Muscle of back (tissue), 3 donors: ENCODE measurements at regions not wholly inside any gene's neighbourhood (a gene's known extent, or its start where the extent isn't known, plus 50 kb on each side); places are given as distances from the start of the nearest gene placed in this dataset.
"Not testable (repeated sequence)": the region's sequence is repeated elsewhere in the genome, so short reads cannot be mapped to it uniquely, and the experiment has no call there.

Source experiments
- DNase-seq, 3 donors: peaks; one replicate each; pipeline versions ENCODE4 v3.0.0 to v3.0.0-alpha.2; 2013

DNA sequence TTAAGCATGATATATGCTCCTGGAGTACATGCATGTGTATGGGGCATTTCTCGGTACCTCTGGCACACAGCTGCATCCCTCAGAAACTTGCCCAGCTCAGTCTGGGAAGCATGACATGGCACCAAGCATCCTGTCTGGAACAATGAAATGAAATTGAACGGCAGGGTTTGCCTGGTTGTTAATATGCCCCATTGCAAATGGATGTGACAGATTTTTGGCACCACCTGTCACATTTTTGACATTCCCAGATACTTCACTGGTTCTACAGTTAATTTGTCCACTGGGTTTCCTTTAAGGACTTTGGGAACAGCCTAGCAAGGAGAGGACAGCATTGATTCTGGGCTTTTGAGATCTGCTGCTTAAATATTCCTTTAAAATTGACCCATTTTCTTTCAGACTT is 305.8 kb downstream of the TSN start:
- DNase-seq, result no peak

DNA sequence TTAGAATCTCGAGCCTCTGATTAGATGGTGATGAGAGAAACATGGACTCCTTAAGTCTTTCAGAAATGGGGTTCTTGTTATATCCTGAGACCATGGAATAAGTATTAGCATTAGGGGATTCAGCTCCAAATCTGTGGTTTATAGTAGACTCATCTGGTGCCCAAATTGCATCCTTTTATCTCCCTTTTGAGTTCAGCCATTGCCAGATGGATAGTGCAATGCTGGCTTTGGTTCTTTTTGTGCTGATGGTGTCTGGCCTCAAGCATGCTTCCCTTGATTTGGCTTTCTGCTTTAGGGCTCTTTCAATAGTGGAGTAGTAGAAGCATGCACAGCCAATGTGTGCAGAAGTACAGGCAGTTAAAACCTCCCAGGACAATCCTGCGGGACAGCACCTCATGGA is 306.4 kb downstream of the TSN start:
- no peak for DNase-seq

DNA sequence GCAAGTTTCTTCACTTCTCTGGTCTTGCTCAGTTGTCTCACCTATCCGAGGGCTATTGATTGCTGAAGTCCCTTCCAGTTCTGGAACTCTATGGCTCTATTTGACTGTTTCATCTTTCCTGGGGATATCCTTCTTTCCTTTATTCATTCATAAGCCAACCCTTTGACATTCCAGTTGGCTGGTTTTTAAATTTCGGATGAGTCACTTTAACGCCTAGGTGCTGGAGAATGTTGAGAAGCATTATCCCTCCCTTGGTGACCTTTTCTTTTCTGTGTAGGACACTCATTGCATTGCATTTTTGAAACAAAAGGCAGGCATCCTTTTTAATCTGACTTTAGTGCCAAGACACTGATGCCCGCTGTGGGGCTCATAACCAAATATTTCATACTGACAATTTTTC is 307.1 kb downstream of the TSN start:
- DNase-seq, result no peak

DNA sequence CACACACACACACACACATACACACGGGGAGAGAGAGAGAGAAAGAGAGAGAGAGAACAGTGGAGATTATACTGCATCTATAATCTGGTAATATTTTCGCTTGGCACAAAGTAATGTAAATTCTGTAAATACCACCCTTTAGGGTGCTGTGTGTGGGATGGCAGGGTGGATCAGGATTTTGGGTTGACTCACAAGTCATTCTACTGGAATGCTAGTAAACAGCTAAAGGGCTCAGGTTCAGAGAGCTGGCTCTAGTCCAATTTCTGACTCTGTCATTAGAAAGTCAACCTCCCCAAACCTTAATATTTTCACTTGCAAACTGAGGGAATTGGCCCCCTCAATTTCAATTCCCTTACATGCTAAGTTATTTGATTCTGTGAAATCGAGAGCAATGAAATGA is 308.3 kb downstream of the TSN start:
- no peak for DNase-seq

DNA sequence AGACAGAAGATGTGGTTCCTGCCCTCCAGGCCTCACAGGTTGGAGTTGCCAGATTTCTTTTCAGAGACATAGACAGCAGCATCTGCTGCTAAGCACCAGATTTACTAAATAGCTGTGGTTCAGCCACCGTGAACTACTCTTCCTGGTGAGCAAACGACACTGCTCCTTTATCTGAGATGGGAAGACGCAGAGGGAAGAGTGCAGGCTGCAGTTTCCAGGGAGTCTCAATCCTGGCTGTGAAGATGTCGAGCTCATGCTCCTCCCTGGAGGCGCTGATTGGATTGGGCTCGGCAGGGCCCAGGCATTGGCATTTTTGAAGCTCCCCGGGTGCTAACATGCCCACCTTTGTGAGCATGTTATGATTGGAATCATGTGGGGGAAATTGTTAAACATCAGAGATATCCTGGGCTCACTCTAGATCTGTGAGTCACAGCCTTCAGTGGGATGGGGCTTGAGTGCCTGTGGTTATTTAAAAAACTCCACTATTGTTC is 314.8 kb downstream of the TSN start:
- DNase-seq, result no peak

DNA sequence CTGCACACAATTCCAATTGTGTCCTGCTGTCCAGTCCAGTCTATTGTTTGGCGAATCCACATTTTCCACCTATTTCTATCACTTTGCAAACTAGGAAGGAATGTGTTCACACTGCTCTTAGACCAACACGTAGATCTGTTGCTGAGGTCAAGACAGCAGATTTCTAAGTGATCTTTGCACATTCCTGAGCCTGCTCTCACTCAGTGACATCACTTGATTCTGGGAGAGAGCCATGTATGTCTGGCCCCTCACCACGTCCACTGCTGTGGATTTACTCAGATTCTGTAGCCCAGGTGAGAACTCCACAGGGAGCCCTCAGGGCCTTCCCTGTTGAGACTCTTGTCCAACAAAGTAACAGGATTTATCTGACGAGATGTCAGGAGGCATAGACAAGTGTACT is 317.2 kb downstream of the TSN start:
- peak in 1 of 3 donors; percentile 7 for DNase-seq

DNA sequence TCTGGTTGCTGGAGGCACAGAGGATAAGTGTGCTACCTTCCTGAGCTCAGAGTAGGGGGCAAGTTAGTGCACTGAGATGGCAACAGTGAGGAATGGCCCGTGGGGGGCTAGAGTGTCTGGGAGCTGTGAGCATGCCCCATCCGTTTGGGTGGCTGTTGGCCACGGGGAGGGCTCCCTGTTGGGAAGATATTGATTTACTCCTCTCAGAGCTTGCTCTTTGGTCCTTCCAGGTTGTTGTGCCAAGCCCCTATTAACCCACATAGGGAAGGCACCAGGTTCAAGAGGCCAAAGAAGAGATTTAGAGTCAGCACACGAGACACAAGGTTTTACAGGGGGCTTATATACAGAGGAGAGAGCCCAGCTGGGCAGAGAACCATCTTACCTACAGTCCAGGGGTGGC is 318.8 kb downstream of the TSN start:
- no peak for DNase-seq

DNA sequence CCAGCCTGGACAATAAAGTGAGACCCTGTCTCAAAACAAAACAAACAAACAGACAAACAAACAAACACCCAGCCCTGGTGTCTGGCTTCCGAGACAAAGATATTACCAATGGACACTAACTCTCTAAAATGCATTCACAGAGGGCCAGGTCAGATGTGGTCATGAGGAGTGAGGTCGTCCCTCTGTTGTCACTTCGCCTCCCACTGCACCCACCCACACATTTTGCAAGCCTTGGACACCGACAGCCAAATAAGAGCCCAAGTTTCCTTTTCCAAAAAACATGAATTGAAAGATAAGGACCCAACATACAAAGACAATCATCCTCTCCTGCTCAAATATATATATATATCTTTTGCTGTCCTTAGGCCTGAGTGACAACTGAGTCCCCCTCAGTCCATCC is 319.9 kb downstream of the TSN start:
- no peak for DNase-seq

DNA sequence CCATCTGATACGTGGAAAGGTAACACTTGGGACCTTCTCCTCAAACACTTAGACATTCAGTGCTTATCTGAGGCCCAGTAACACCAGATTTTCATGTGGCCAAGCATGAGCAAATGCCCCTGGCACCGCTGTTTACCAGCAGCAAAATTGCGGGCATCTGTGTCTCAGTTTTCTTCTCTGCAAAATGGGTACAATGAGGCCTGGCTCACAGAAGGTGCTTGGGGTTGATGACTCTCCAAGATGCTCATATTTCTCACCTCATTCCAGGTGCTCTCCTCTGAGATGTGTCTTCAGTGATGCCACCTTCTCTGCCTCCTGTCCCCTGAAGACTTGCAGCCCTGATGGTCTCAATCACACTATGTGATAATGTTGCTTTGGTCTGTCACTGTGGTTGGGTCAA is 321.7 kb downstream of the TSN start:
- no peak for DNase-seq

DNA sequence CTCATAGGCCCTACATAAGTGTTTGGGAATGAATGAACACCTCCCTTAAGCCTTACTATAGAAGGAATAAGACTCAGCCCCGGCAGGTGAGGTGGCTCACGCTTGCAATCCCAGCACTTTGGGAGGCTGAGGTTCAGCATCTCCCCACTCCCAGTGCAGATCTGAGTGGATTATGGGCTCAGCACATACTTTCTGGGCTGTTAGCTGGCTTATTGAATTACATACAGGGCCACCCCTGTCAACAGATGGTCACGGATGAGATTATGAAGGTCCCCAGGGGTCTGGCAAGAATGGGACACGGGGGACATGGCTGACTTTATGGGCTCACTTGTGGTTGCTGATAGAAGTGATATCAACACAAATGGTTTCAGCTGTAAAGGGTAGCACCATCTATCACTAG is 322.3 kb downstream of the TSN start:
- no peak for DNase-seq

DNA sequence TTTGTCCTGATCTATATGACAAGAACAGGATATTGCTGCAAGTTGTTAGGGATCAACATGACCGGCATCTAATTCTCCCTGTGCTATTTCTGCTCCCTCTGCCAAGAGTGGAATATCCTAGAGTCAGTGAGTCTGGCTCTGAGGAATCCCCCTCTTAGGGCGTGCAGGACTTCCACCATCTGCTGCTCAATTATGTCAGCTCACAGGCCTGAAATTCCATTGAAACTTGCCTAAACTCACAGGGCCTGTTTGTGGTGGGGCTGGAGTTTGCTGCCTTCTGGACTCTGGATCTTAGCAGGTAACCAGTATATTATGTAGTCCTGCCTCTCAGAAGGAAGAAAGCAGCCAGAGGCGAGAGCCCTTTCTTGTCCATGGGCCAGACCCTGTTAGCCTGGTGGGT is 323.0 kb downstream of the TSN start:
- DNase-seq, result peak in 2 of 3 donors; percentile 24 to 47

DNA sequence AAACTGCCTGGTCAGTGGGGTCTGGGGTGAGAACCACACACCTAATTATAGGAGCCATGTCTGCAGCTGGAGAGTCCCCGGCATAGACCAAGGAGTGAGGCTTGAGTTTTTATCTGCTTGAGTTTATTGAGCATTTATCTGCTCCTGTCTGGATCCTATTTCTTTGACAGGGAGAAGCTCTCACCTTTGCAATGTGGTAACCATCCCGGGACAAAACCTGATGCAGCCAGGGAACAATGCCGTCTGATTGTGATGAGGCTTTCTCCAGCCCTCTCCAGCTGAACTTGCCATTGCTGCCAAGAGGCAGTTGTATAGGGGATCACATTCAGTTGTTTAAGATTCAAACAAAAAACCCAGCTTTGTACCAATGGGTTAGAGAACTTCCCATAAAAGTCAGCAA is 324.4 kb downstream of the TSN start:
- no peak for DNase-seq

DNA sequence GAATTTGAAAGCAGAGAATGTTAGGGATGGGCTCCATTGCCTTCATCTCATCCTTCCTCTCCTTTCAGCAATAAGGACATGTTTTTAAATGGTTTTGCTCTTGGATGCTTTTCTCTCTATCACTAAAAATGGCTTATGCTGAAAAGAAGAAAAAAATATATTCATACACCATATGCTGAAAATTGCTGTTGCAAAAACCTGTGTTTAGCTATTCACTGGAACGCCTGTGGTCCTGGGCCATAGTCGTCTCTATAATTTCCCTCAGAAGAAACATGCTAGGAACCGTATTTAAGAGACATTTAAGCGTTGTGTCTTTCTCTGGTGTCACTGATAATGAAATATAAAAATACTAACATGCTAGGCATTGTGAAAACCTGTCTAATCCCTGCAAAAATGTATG is 324.9 kb downstream of the TSN start:
- no peak for DNase-seq

DNA sequence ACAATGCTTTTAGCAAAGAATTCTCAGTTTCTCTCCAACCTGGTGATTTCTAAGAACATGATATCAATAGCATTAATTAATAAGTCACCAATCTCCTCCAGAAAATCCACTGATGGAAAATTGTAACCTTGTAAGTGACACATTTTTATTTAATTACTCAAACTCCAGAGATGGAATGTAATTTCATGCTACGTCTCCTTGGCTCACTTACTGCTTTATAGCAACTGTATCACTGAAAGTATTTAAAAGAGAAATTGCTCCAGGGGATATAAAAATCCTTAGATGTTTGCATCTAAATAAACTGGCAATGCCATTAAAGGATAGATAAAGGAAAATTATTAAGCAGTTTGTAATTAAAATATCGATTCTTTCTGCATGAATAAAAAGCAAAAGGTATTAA is 325.4 kb downstream of the TSN start:
- no peak for DNase-seq

DNA sequence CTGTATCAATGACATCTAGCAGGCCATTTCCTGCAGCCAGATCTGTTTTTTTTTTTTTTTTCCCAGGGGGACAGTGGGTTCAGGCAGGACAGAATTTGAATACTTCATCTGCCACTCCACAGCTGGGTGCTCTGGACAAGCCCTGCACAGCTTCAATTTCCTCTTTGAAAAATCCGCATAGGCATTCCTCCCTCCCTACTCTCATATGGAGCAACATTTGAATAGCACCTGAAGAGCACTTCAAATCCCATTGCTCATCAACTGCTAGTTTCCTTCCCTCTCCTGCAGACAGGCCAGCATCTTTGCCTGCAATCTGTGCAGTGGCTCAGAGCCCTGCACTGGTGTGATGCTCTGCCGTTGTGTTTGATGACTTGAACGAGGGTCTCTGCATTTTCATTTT is 326.3 kb downstream of the TSN start:
- no peak for DNase-seq

DNA sequence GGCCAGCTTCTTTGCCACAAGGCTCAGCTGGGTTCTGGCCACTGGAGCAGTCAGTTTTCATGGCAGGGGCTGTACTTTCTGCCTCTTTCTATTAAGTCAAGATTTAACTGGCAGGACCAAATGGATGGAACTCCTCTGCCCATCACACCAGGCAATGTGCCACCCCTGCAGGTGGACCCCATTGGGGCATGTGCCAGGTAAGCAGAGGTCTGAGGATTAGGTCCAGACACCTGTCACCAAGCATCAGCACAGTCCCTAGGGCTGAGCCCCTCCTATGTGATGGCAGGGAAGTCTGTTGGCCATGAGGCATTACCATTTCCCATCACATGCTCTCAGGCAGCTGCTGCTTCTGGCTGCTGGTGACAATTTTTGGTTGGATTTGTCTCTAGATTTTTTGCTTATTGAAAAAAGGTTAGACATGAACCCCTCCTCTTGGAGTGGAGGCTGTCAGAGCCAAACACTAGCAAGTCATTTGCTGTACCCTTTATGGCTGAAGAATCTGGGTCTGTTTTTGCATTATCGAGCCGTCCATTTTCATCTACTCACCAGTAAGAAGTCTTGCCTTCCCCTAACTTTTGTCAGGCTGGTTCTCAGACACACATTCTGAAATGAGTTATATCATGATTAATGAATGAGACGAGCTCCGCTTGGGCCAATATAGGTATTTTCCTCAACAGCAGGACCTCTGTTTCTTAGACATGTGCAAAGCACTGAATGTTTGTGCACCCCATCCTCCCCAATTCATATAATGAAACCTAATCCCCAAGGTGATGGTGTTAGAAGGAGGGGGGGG is 328.0 kb downstream of the TSN start:
- DNase-seq, result peak; percentile 24 to 39 (median 28)

DNA sequence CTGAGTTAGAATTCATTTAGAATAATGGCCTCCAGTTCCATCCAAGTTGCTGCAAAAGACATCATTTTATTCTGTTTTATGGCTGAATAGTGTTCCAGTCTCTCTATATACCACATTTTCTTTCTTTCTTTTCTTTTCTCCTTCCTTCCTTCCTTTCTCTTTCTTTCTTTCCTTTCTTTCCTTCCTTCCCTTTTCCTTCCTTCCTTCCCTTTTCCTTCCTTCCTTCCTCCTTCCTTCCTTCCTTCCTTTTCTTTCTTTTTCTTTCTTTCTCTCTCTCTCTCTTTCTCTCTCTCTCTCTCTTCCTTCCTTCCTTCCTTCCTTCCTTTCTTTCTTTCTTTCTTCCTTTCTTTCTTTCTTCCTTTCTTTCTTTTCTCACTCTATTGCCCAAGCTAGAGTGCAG is 330.2 kb downstream of the TSN start:
- DNase-seq, result not testable (repeated sequence)

DNA sequence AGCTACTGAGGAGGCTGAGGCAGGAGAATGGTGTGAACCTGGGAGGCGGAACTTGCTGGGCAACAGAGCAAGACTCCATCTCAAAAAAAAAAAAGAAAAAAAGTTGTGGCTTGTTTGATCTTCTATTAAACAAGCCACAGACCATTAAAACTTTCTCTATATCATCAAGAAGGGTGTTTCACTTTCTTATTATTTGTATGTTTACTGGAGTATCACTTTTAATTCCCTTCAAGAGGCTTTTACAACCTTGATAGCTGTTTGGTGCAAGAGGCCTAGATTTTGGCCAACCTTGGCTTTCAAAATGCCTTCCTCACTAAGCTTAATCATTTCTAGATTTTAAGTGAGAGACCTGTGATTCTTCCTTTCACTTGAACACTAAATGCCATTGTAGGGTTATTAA is 339.1 kb downstream of the TSN start:
- no peak for DNase-seq

DNA sequence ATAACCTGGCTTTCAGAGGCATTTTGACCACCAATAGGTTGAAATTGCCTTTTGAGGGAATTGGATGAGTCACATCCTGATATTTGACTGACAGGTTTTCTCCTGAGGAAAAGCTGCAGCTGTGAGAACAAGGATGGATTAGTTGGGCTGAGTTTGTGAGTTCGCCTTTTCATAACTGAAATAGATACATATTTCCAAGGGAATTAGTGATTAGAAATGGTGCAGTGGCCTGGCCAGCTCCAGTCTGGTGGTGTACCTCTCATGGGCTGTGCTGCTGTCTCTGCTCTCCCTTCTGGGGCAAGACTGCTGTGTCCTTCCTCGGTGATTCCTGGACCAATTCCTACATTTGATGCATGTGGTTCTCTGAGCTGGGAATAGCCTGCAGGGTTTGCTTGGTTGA is 341.3 kb downstream of the TSN start:
- peak in 1 of 3 donors; percentile 24 for DNase-seq

DNA sequence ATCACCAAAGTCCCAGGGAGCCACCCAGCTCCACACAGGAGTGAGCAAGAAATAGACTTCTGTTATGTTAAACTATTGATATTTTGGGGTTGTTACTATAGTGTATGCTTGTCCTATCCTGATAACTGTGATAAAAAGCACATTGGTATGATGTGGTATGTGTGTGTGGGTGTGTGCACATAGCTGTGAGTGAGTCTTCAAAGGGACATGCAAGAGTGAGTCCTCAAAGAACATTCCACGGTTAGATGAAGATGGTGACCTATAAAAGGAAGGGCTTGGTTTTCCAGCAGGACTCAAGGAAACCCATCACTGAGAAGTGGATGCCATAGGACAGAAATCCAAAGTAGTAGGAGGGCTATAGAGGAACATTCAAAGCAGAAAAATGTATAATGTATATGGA is 342.9 kb downstream of the TSN start:
- no peak for DNase-seq

DNA sequence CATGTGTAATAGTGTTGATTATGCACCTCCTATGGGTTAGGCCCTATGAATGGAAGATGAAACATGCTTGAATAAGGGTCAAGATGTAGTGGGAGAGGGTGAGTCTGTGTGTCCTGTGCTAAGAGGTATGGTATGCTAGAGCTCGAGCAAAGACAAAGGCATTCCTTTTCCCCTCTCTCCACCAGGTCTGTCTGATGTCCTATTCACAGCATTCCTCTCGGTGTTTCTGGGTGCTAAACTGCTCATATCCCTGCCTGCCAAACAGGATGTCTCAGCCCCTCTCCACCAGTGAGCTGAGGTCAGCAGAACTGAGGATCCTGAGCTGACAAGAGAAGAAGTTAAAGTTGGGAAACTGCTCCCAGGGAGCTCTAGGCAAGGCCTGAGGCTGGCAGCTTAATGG is 344.9 kb downstream of the TSN start:
- no peak for DNase-seq

DNA sequence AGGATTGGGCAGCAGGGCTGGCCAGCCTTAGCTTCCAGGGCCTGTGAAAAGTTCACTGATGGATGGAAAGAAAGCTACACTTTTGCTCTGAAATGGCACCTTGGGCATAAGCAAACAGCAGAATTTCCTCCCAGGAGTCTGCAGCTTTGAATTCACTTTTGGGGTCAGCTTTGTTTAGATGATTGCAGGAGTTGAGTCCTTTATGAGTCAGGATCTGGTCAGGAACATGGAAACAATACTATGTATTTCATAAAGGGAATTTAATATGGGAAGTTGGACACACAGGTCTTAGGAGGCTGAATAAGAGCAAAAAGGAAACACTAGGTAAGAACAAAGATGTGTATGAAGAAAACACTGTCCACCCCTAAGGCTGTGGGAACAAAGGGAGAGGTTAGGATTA is 345.3 kb downstream of the TSN start:
- no peak for DNase-seq

DNA sequence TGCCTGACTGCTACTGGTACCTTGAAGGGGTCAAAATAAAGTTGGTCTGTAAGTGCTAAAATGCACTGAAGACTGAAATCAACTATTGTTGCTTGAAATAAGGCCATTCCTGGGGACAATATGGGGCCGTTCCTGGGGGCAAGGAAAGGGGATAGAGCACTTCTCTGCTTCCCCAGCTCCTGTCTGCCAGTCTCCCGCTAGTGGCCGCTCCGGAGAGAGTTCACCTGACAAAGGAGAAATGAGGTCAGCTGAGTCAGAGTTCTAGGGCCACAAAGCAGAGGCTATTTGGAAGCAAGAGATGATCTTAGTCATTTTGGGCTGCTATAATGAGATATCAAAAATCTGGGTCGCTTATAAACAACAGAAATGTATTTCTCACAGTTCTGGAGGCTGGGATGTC is 345.9 kb downstream of the TSN start:
- DNase-seq, result no peak

DNA sequence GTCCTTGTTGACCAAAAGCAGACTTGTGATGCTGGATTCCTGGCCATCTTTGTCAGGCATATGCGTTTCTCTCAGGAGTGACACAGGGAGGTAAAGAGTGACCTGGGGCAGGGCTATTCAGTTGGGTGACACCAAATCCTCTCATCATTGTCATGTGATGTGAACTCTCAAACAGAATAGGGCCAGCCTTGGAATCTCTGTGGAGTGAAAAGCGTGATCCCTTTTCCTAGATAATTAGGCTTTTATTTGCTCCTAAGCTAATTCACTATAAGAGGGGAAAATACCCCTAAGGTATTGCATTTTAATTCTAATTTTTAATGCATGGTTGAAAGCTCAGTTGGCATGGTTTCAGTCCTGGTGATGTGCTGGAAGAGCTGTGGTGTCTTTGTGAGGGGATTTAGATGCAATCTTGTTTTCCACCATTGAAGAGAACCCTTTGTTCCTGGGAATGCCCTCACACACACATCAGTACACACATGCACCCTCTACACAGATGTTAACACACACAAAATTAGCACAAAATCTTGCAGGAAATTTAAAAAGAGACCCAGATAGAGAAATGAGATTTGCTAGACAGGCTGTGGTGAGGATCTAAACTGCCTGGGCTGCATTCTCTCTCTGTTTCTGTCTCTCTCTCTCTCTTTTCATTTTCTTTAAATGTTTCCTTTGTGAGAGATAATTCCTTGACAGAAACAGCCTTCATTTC is 349.9 kb downstream of the TSN start:
- no peak for DNase-seq
